AG20443 (cell line): ENCODE measurements at regions not wholly inside any gene's neighbourhood (a gene's known extent, or its start where the extent isn't known, plus 50 kb on each side); places are given as distances from the start of the nearest gene placed in this dataset.

ENCODE experiments used
- DNase-seq: peaks from one replicate; pipeline ENCODE4 v3.0.0; 2012; ENCODE audit warnings: low spot score, mixed read lengths

- no peak for DNase-seq
These were observed 95.2 kb downstream of the ENGASE start for GRCh38 chr17:79169861-79170260.

- no peak for DNase-seq
These were observed 94.7 kb downstream of the ENGASE start for GRCh38 chr17:79169366-79169765.

GRCh38 chr17:79168486-79169055, 93.9 kb downstream of the ENGASE start:
- no peak for DNase-seq

GRCh38 chr17:79167486-79167885, 92.9 kb downstream of the ENGASE start:
- no peak for DNase-seq

GRCh38 chr17:79165756-79166473, 91.3 kb downstream of the ENGASE start:
- DNase-seq, result no peak

- DNase-seq, result no peak
These were observed 90.5 kb downstream of the ENGASE start for GRCh38 chr17:79164913-79165695.

GRCh38 chr17:79164408-79164807, 89.8 kb downstream of the ENGASE start:
- no peak for DNase-seq

- DNase-seq, result no peak
These were observed 88.4 kb downstream of the ENGASE start for GRCh38 chr17:79163071-79163470.

GRCh38 chr17:79162012-79162963, 87.7 kb downstream of the ENGASE start:
- no peak for DNase-seq

GRCh38 chr17:79160980-79161636, 86.5 kb downstream of the ENGASE start:
- no peak for DNase-seq

- no peak for DNase-seq
These were observed 85.3 kb downstream of the ENGASE start for GRCh38 chr17:79159926-79160325.

GRCh38 chr17:79159471-79159870, 84.8 kb downstream of the ENGASE start:
- no peak for DNase-seq

- no peak for DNase-seq
These were observed 82.0 kb downstream of the ENGASE start for GRCh38 chr17:79156463-79157095.

GRCh38 chr17:79155701-79156100, 81.1 kb downstream of the ENGASE start:
- DNase-seq, result no peak

- DNase-seq, result no peak
These were observed 80.4 kb downstream of the ENGASE start for GRCh38 chr17:79154951-79155585.

- DNase-seq, result no peak
These were observed 79.8 kb downstream of the ENGASE start for GRCh38 chr17:79154446-79154845.

GRCh38 chr17:79153367-79154130, 78.9 kb downstream of the ENGASE start:
- DNase-seq, result no peak

- no peak for DNase-seq
These were observed 78.0 kb downstream of the ENGASE start for GRCh38 chr17:79152636-79153035.

- no peak for DNase-seq
These were observed 77.5 kb downstream of the ENGASE start for GRCh38 chr17:79152110-79152509.

- no peak for DNase-seq
These were observed 76.2 kb downstream of the ENGASE start for GRCh38 chr17:79150799-79151198.
